Endothelial cell (in vitro differentiated cells): ENCODE measurements at regions not wholly inside any gene's neighbourhood (a gene's known extent, or its start where the extent isn't known, plus 50 kb on each side); places are given as distances from the start of the nearest gene placed in this dataset.

Source experiments
- DNase-seq: peaks from one replicate; pipeline ENCODE4 v3.0.0; 2021; ENCODE audit warnings: low spot score
- H3K27ac Mint-ChIP-seq: one replicate; pipeline ENCODE4 v1.8.0; 2021; ENCODE audit warnings: mixed read lengths, inconsistent platforms; ENCODE audit not compliant: unreplicated experiment
- H3K27me3 Mint-ChIP-seq: one replicate; pipeline ENCODE4 v1.8.0; 2021; ENCODE audit warnings: mild to moderate bottlenecking, moderate library complexity, mixed read lengths, inconsistent platforms; ENCODE audit not compliant: unreplicated experiment
- H3K36me3 Mint-ChIP-seq: one replicate; pipeline ENCODE4 v1.8.0; 2021; ENCODE audit warnings: mild to moderate bottlenecking, low read depth, mixed read lengths, inconsistent platforms; ENCODE audit not compliant: unreplicated experiment
- H3K4me1 Mint-ChIP-seq: one replicate; pipeline ENCODE4 v1.8.0; 2021; ENCODE audit warnings: mild to moderate bottlenecking, mixed read lengths, inconsistent platforms; ENCODE audit not compliant: unreplicated experiment
- H3K4me3 Mint-ChIP-seq: one replicate; pipeline ENCODE4 v1.8.0; 2021; ENCODE audit warnings: mild to moderate bottlenecking, mixed read lengths, inconsistent platforms; ENCODE audit not compliant: unreplicated experiment
- H3K9me3 Mint-ChIP-seq: one replicate; pipeline ENCODE4 v1.8.0; 2021; ENCODE audit warnings: mixed read lengths, inconsistent platforms; ENCODE audit not compliant: unreplicated experiment
- TF ChIP-seq, protein P1 (sequence below): fragments of 200-600 bp; sonication (generic); IDR thresholded peaks from one replicate; pipeline ENCODE4 v1.5.0; 2021; ENCODE audit warnings: antibody characterized with exemption; ENCODE audit not compliant: unreplicated experiment

DNA sequence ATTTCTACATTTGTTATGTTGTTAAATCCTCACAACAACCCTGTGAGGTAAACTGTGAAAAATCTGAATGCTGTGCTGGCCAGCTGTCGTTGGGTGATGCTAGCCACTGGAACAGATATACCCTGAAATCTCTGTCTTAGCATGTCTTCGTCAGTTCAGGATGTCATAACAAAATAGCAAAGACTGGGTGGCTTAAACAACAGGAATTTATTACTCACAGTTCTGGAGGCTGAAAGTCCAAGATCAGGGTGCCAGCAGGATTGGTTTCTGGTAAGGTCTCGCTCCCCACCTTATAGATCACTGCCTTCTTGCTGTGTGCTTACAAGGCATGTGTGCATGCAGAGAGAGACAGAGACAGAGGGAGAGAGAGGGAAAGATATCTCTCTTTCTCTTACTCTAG, 211.7 kb downstream of the C11orf91 start:
- no peak for DNase-seq
- no peaks in the 10 kb centered on the region for H3K9me3 Mint-ChIP-seq
- peaks cover 3% of the 10 kb centered on the region for H3K4me1 Mint-ChIP-seq
- no peak overlapping the region for H3K27ac Mint-ChIP-seq
- H3K36me3 Mint-ChIP-seq, result no peaks in the 10 kb centered on the region
- TF ChIP-seq, protein P1, sequence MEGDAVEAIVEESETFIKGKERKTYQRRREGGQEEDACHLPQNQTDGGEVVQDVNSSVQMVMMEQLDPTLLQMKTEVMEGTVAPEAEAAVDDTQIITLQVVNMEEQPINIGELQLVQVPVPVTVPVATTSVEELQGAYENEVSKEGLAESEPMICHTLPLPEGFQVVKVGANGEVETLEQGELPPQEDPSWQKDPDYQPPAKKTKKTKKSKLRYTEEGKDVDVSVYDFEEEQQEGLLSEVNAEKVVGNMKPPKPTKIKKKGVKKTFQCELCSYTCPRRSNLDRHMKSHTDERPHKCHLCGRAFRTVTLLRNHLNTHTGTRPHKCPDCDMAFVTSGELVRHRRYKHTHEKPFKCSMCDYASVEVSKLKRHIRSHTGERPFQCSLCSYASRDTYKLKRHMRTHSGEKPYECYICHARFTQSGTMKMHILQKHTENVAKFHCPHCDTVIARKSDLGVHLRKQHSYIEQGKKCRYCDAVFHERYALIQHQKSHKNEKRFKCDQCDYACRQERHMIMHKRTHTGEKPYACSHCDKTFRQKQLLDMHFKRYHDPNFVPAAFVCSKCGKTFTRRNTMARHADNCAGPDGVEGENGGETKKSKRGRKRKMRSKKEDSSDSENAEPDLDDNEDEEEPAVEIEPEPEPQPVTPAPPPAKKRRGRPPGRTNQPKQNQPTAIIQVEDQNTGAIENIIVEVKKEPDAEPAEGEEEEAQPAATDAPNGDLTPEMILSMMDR, result no peak
- H3K4me3 Mint-ChIP-seq, result no peak overlapping the region
- no peaks in the 10 kb centered on the region for H3K27me3 Mint-ChIP-seq

GRCh38 chr11:33480626-33481025, 220.0 kb downstream of the C11orf91 start:
- no peaks in the 10 kb centered on the region for H3K36me3 Mint-ChIP-seq
- no peaks in the 10 kb centered on the region for H3K9me3 Mint-ChIP-seq
- H3K4me1 Mint-ChIP-seq, result no peaks in the 10 kb centered on the region
- H3K27ac Mint-ChIP-seq, result no peak overlapping the region
- no peaks in the 10 kb centered on the region for H3K27me3 Mint-ChIP-seq
- H3K4me3 Mint-ChIP-seq, result no peak overlapping the region
- TF ChIP-seq, protein P1, result no peak
- DNase-seq, result no peak

DNA sequence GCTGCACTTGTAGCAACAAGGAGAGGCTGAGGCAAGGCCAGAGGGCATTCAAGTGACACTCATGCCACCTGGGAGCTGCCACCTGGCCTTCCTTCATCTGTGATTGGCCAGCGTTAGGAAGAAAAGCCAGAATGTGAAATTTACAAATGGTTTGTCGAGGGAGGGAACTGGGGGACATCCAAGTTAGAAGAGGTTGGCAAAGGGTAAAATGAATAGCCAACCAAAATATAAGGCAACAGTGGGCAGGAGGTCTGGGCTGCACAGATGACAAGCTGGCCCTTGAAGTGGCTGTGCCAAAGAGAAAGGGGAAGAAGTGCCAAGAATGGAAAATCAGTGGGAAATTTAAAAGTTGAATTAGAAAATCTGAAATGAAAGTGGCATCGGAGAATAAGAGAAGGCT, 221.4 kb downstream of the C11orf91 start:
- no peaks in the 10 kb centered on the region for H3K27me3 Mint-ChIP-seq
- no peaks in the 10 kb centered on the region for H3K9me3 Mint-ChIP-seq
- no peaks in the 10 kb centered on the region for H3K36me3 Mint-ChIP-seq
- DNase-seq, result no peak
- TF ChIP-seq, protein P1, result no peak
- H3K4me3 Mint-ChIP-seq, result no peak overlapping the region
- H3K4me1 Mint-ChIP-seq, result no peaks in the 10 kb centered on the region
- H3K27ac Mint-ChIP-seq, result no peak overlapping the region

- TF ChIP-seq, protein P1, result no peak
- Mint-ChIP-seq H3K27ac (no peak overlapping the region), H3K27me3 (no peaks in the 10 kb centered on the region), H3K36me3 (no peaks in the 10 kb centered on the region), H3K4me1 (no peaks in the 10 kb centered on the region), H3K4me3 (no peak overlapping the region), H3K9me3 (no peaks in the 10 kb centered on the region)
- DNase-seq, result no peak
These were observed 221.0 kb downstream of the HIPK3 start for GRCh38 chr11:33478111-33478573.

GRCh38 chr11:33476945-33477606, 219.9 kb downstream of the HIPK3 start:
- Mint-ChIP-seq H3K36me3 (no peaks in the 10 kb centered on the region), H3K9me3 (no peaks in the 10 kb centered on the region), H3K27ac (no peak overlapping the region), H3K4me3 (no peak overlapping the region), H3K27me3 (no peaks in the 10 kb centered on the region), H3K4me1 (no peaks in the 10 kb centered on the region)
- no peak for DNase-seq
- TF ChIP-seq, protein P1, result no peak
